Stomach (tissue), 4 donors: ENCODE measurements at regions not wholly inside any gene's neighbourhood (a gene's known extent, or its start where the extent isn't known, plus 50 kb on each side); places are given as distances from the start of the nearest gene placed in this dataset.

ENCODE experiments used
- CTCF ChIP-seq, 7 experiments: fragments of 450-650 bp in 4 of 7; fragments of 200-600 bp in 3 of 7; sonication (generic) in 3 of 7; IDR thresholded peaks; one replicate each; pipeline ENCODE4 v1.5.1; 2016 to 2019; ENCODE audit warnings: antibody characterized with exemption in 7 of 7, control low read depth in 2 of 7, mild to moderate bottlenecking in 1 of 7
- EP300 ChIP-seq: sonication (generic); formaldehyde crosslinking; IDR thresholded peaks from one replicate; pipeline ENCODE4 v1.6.1; 2017; ENCODE audit warnings: antibody characterized with exemption
- POLR2A ChIP-seq, 4 donors: fragments of 450-650 bp; IDR thresholded peaks; one replicate each; pipeline ENCODE4 v1.6.1; 2016; ENCODE audit warnings: antibody characterized with exemption in 4 of 4, control low read depth in 2 of 4, mild to moderate bottlenecking in 1 of 4, moderate library complexity in 1 of 4
- POLR2AphosphoS5 ChIP-seq, 3 donors: sonication (generic); formaldehyde crosslinking; IDR thresholded peaks; one replicate each; pipeline ENCODE4 v1.6.1; 2016; ENCODE audit warnings: antibody characterized with exemption in 3 of 3

DNA sequence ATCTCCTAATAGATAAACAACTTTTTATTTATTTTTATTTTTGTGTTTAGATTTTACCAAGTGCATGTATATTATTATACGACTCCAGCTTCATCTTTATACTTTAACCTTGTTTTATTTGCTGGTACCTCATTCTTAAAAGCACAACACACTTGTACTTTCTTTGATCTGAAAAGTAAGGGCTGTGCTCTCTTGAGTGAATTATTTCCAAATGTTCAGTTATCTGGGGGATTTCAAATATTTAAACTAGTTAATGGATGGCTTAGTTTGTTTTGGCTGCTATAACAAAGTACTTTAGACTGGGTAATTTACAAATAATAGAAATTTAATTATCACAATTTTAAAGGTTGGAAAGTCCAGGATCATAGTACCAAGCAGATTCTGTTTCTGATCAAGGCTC lies 1148.2 kb upstream of the PCDH9 start:
- TF ChIP-seq POLR2A (IDR thresholded peaks at IDR 0.05) (no peak), EP300 (no peak), POLR2AphosphoS5 (IDR thresholded peaks at IDR 0.05) (no peak), CTCF (IDR thresholded peaks at IDR 0.05) (no peak)
